Activated naive CD4-positive, alpha-beta T cell treated with anti-CD3 and anti-CD28 coated beads, Interleukin-2, amount 50 U/mL, for 72 hours (primary cell): ENCODE measurements at regions not wholly inside any gene's neighbourhood (a gene's known extent, or its start where the extent isn't known, plus 50 kb on each side); places are given as distances from the start of the nearest gene placed in this dataset.

Experiments
- ATAC-seq, 2 donors: fragments of 150-1000 bp; cut with Tn5 transposase; 2 replicates each; pipeline ENCODE4 v1.10.0; 2021; ENCODE audit warnings: mild to moderate bottlenecking in 2 of 2, moderate library complexity in 2 of 2
- DNase-seq, 2 donors: peaks; one replicate each; pipeline ENCODE4 v3.0.0; 2021 to 2022; ENCODE audit warnings: low spot score in 2 of 2
- H3K27ac Mint-ChIP-seq, 2 donors: one replicate each; pipeline ENCODE4 v1.8.0; 2022; ENCODE audit warnings: mild to moderate bottlenecking in 2 of 2, mixed read lengths in 2 of 2
- H3K36me3 Mint-ChIP-seq, 2 donors: one replicate each; pipeline ENCODE4 v1.8.0; 2022; ENCODE audit warnings: mixed read lengths in 2 of 2
- H3K9me3 Mint-ChIP-seq, 2 donors: one replicate each; pipeline ENCODE4 v1.8.0; 2022; ENCODE audit warnings: mixed read lengths in 2 of 2

DNA sequence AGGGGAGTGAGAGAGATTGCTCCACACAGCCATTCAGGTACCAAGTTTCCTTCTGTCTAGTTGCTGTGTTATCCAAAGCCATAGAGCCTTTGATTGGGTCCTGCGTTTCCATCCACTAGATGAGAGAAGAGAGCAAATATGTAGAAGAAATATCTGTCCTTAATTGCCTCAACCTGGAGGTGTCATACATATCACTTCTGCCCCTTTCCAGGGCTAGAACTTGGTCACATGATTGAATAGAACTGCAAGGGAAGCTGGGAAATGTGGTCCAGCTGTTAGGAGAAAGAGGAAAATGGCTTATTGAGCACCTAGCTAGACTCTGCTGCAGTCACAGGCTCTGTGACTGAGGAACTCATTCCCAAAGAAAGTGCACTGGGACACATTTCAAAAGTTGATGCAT is 115.6 kb upstream of the JAG1 start:
- no peak for ATAC-seq
- no peaks in the 10 kb centered on the region for H3K36me3 Mint-ChIP-seq
- no peak overlapping the region for H3K27ac Mint-ChIP-seq
- no peak for DNase-seq
- H3K9me3 Mint-ChIP-seq: peaks cover 0 to 7% of the 10 kb centered on the region in 2 donors

DNA sequence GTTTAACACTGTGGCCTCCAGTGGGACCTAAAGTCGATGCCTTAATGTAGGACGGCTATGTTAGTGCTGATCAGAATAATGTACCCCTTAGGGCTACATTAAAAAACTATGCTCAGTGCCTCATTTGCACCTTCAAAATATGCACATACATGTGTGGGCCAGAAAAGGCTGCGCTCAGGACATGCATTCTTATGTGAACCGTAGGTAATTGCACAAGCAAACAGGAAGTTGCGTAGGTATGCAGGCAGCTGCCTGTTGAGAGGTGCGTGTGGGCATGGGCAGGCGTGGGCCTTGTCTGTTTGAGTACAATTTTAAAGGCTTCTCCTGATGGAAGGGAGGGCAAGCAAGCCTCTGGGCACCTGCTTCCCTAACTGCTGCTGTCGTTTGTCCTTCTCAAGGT is 116.2 kb upstream of the JAG1 start:
- Mint-ChIP-seq H3K27ac (no peak overlapping the region), H3K9me3 (peaks cover 0 to 7% of the 10 kb centered on the region in 2 donors), H3K36me3 (no peaks in the 10 kb centered on the region)
- no peak for DNase-seq
- ATAC-seq: no peak

DNA sequence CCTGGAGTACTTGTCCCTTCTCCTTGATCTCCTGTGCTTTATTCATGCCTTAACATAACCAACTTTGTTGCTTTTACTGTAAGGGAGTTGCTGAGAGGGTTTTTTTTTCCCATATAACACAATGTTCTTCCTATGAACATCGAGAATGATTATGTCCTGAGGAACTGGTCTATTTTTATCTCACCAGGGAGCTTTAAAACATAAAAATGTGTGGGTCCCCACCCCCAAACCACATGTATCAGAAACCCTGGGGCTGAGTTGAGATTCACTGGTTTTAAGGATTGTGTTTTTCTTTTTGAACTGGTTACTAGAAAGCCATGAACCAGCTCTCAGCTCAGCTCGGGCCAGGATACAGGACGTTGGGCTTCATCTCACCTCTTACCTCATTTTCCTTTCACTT is 118.5 kb upstream of the JAG1 start:
- no peak overlapping the region for H3K27ac Mint-ChIP-seq

DNA sequence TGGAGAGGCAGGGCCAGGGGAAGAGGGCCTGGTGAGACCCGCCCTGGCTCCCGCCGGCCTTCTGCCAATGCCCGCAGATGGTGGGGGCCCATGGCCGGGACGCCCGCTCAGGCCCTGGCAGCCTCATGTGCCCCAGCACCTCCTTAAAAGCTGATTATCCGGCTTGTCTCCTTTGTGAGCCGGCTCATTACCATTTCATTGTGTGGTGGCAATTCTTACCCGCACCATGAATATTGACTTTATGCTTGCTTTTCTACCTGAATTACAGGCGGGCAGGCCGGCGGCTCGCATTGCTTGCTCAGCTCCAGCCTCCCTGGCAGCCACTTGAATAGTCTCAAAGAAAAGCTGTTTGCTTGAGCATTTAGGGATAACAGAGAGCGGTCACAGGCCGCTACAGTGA is 120.0 kb upstream of the JAG1 start:
- Mint-ChIP-seq H3K27ac (no peak overlapping the region), H3K36me3 (peaks cover 0 to 4% of the 10 kb centered on the region in 2 donors), H3K9me3 (peaks cover 0 to 10% of the 10 kb centered on the region in 2 donors)
- DNase-seq (no peak), ATAC-seq (no peak)

More for the DNA sequence above, 118.5 kb upstream of the JAG1 start:
- Mint-ChIP-seq H3K36me3 (peaks cover 0 to 4% of the 10 kb centered on the region in 2 donors), H3K9me3 (peaks cover 0 to 10% of the 10 kb centered on the region in 2 donors)
- ATAC-seq (no peak), DNase-seq (no peak)

DNA sequence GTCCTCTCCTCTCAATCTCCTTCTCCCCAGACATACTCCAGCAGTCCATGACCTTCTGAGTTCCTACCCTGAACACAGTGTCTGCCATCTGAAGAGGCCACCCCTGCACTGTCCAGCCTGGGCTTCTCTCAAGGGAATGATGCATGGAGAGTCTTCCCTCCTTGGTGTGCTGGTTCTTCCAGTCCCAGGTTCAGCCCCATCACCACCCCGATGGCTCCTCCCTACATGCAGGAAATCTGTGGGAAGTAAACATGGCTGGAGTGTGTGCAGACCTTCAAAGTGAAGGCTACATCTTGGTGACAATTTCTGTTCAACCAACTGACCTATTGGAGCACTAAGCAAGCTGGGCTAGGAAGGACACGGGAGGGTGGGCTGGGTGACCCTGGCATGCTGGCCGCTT is 121.0 kb upstream of the JAG1 start:
- no peak for ATAC-seq
- no peak for DNase-seq
- H3K9me3 Mint-ChIP-seq: peaks cover 0 to 6% of the 10 kb centered on the region in 2 donors
- no peak overlapping the region for H3K27ac Mint-ChIP-seq
- H3K36me3 Mint-ChIP-seq: peaks cover 0 to 4% of the 10 kb centered on the region in 2 donors

DNA sequence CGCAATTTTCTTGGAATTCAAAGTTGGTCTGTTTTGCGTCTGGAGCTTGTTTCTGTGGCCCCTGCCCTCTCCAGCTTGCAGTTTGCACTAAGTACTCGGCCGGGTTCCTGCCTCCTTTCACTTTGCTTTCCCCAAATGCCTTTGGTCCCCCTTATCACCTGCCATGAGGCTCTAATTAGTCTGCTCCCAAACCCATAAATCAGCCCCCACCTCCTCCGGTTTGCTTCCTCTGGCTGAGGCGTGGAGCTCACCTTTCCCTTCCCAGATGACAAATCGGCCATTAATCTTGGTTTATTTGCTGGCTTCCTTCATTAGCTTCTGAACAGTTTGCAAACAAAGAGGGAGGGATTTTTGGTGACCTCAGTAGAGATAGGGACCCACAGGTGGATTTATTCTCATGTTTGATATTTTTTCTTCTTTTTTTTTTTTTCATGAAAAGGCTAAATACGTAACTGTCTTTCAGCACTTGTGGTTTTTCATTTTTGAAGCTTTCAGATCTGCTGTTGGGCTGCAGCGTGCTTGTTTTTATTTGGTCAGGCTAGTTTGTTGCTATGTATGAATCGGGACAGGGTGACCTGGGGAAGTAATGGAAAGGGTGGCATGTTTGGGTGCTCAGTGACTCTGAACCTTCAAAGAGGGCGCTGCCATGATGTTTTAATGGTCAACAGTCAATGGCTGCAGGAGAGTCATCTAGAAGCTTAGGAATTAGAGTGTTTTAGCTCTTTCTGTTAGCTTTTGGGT is 121.7 kb upstream of the JAG1 start:
- H3K27ac Mint-ChIP-seq: no peak overlapping the region
- peaks cover 0 to 4% of the 10 kb centered on the region in 2 donors for H3K36me3 Mint-ChIP-seq
- H3K9me3 Mint-ChIP-seq: peaks cover 0 to 6% of the 10 kb centered on the region in 2 donors
- ATAC-seq (no peak), DNase-seq (no peak)

DNA sequence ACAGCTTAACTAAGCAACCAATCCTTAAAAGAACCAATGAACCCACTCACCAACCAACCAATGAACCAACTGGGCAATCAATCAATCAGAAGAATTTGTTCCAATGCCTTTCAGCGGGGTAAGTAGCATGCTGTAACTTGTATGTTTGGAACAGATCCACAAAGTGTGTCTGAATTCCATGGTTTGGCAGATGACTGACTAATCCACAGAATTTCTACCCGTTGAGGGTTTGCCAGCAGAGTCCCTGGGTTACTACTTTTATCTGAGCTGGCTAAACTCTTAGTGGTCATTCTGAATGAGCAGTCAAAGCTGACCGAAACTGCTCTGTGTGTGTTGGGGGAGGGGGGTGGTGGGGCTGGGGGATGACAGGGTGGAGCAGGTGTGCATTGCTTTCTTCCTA is 125.0 kb upstream of the JAG1 start:
- Mint-ChIP-seq H3K36me3 (peaks cover 0 to 4% of the 10 kb centered on the region in 2 donors), H3K9me3 (peaks cover 0 to 6% of the 10 kb centered on the region in 2 donors), H3K27ac (no peak overlapping the region)
- DNase-seq (no peak), ATAC-seq (no peak)

DNA sequence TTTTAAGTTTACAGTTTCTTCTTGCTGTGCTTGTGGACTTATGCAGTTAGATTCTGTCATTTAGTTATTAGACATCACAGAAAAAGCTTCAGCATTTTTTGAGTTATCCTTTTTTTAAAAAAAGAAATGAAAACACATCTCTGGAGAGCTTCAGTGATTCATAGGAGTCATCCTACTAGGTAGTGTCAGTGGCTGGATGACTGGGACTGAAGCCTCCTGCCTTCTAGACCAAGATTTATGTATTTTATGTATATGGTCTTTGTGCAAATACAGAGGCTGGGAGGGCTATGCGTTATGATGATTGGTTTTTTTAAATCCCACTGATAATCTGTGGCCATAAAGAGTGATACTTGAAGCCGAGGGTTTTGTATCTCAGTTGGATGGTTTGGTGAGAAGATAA is 125.9 kb upstream of the JAG1 start:
- H3K27ac Mint-ChIP-seq: no peak overlapping the region
- ATAC-seq (no peak), DNase-seq (no peak)
- H3K9me3 Mint-ChIP-seq: peaks cover 0 to 6% of the 10 kb centered on the region in 2 donors
- H3K36me3 Mint-ChIP-seq: peaks cover 0 to 4% of the 10 kb centered on the region in 2 donors

DNA sequence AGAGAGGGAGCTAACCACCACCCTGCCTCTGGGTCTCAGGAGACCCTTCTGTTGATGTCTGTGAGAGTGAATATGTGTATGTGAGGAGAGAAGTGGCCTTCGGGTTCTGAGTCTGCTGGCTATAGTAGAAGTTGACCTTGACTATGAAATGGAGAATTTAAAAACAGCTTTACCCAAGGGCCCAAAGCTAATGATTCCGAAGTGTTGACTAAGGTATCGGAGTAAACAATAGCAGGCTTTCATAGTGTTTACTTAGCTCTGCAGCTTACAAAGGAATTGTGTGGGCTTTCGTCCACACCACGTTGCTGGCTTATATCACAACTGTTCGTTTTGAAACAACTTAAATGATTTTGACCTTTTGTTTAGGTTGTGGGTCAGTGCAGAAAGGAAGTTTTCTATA is 126.5 kb upstream of the JAG1 start:
- ATAC-seq (no peak), DNase-seq (no peak)
- H3K36me3 Mint-ChIP-seq: peaks cover 0 to 4% of the 10 kb centered on the region in 2 donors
- H3K9me3 Mint-ChIP-seq: peaks cover 0 to 6% of the 10 kb centered on the region in 2 donors
- no peak overlapping the region for H3K27ac Mint-ChIP-seq

DNA sequence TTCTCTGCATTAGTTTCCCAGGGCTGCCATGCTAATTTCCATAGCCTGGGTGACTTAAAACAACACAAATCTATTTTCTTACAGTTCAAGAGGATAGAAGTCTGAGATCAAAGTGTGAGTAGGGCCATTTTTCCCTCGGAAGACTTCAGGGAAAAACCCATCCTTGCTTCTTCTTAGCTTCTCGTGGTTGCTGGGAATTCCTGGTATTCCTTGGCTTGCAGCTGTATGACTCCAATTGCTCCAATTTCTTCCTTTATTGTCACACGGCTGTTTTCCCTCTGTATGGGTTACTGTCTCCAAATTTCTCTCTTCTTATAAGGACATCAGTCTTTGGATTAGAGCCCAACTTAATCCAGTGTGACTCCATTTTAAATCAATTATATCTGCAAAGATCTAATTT is 128.4 kb upstream of the JAG1 start:
- ATAC-seq (no peak), DNase-seq (no peak)
- Mint-ChIP-seq H3K9me3 (no peaks in the 10 kb centered on the region), H3K27ac (no peak overlapping the region), H3K36me3 (no peaks in the 10 kb centered on the region)

DNA sequence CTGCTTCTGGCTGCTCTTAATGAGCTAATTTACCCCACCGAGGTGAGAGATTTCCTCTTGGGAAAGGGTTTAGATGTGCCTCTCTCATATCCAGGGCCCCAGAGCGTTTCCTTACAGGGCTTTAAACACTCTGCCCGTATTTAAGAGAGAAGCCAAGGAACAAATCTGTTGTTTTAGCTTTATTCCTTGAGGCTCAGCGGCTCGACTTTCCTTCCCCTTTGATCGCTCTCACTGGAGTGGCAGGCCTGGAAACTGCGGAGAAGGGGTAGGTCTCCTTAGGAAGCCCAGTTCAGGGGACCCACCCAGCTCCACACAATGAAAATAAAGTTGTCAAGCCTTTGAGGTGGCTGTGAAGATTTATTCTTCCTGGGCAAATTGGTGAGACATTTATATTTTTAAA is 132.0 kb upstream of the JAG1 start:
- no peak overlapping the region for H3K27ac Mint-ChIP-seq
- peaks cover 0 to 5% of the 10 kb centered on the region in 2 donors for H3K9me3 Mint-ChIP-seq
- no peak for ATAC-seq

DNA sequence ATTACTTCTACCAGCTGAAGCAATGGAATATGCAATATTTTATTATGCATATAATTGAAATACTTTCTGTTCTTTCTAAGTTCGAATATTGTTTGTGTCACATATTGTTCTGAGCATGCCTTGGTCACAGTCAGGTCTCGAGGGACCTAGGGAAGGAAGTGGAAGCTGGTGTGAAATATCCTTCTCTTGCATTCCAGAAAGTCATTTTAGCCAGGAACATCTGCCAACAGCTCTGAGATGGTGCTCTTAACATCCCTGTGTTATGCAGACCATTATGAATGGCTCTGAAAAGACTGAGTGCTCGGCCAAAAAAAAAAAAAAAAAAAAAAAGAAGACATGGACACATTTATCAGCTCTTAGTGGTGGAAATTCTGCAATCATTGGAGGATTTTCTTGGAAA is 132.7 kb upstream of the JAG1 start:
- ATAC-seq (no peak), DNase-seq (no peak)
- Mint-ChIP-seq H3K27ac (no peak overlapping the region), H3K9me3 (peaks cover 0 to 5% of the 10 kb centered on the region in 2 donors), H3K36me3 (peaks cover 0 to 7% of the 10 kb centered on the region in 2 donors)

More for the DNA sequence above, 132.0 kb upstream of the JAG1 start:
- DNase-seq: no peak
- H3K36me3 Mint-ChIP-seq: peaks cover 0 to 7% of the 10 kb centered on the region in 2 donors

DNA sequence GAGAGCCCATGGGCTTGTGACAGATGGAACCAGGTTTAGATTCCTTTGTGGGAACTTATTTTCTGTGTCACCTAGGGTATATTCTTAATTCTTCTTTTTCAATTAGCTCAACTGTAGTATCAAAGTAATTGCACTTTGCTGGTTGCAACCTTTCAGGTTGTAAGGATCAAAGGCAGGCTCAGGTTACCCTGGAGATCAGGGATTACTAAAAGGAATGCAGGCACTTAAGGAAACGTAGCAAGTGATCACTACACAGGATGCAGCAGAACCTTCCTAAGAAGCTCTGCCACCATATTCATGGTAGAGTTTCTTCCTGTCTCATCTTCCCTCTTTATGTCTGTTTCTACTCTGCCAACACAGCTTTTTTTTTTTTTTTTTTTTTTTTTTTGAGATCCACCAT is 133.2 kb upstream of the JAG1 start:
- no peak for ATAC-seq
- H3K27ac Mint-ChIP-seq: no peak overlapping the region
- peaks cover 0 to 5% of the 10 kb centered on the region in 2 donors for H3K9me3 Mint-ChIP-seq
- no peak for DNase-seq
- H3K36me3 Mint-ChIP-seq: peaks cover 0 to 7% of the 10 kb centered on the region in 2 donors

DNA sequence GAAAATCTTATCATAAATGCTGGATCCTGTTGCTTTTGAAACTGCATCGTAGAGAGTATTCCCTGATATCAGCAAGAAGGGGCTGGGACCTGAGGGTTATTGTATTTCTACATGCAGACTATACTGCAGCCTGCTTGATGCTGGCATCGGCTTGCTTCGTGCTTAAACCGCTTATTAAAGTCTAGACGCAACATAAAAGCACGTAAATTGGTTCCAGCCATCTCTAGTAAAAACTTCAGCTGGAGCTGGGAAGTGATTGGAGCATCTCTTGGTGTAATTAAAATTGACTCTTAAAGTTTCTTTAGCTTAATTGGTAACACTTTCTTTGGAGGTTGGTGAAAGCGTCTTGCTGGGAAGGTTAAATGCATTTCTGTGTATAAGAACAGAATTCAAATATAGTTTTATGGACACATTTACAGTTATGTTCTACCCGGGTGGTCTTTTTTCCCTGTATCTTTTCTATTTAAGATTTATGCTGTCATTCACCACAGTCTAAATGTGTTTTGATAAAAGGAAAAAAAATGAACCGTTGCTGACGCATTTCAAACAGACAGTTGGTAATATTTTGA is 139.0 kb upstream of the JAG1 start:
- H3K9me3 Mint-ChIP-seq: peaks cover 0 to 5% of the 10 kb centered on the region in 2 donors
- DNase-seq (no peak), ATAC-seq (no peak)
- H3K36me3 Mint-ChIP-seq: peaks cover 0 to 12% of the 10 kb centered on the region in 2 donors
- no peak overlapping the region for H3K27ac Mint-ChIP-seq

DNA sequence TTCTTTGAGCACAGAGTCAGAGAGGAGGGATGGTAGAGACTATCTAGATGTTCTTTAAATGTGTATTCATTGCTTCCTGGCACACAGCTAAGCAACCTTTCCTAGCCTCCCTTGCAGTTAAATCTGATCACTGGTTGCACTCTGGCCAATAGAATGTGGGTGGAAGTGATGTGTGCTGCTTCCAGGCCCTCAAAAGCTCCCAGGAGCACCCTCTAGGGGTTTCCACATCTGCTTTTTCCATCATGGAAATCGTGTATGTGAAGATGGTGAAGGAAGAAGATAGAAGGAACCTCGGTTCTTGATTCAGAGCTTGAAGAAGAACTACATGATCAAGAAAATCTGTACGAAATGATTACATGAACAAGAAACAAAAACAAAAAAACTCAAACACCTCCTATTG is 149.8 kb upstream of the JAG1 start:
- no peak for DNase-seq
- Mint-ChIP-seq H3K36me3 (no peaks in the 10 kb centered on the region), H3K27ac (no peak overlapping the region), H3K9me3 (peaks cover 0 to 12% of the 10 kb centered on the region in 2 donors)
- no peak for ATAC-seq

DNA sequence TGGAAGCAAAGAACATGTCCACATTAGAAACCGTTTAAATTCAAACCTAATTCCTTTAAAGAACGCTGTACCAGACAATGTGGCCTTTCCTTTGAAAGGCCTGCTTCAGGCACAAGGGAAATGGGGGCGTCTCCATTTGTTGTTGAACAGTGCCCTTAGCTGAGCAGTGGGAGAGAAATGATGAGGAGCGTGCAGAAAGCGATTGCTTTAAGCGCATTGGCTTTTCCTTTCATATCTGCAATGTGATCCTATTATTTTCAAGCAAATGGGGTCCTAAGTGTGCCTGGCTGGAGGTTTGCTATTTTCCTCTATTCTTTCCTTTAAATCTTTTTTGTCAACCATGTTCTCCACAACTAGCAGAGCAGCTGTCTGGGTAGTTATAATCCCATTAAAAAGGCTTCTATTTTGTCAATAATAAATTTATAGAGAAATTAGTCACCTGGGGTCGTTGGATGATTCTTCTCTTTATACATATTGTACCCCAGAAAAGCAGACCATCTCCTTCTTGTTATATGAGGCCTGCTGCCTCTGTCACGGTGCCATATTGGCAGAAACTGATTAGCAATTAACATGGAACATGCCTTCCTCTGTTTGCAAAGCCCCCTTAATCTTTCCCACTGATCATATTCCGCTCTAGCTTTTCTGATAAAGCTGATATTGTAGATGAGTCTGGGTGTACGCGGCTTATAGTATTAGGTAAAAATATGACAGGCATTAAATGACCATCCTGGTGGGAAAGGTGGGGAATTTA is 151.1 kb upstream of the JAG1 start:
- Mint-ChIP-seq H3K27ac (no peak overlapping the region), H3K9me3 (peaks cover 0 to 12% of the 10 kb centered on the region in 2 donors), H3K36me3 (no peaks in the 10 kb centered on the region)
- DNase-seq (no peak), ATAC-seq (no peak)

DNA sequence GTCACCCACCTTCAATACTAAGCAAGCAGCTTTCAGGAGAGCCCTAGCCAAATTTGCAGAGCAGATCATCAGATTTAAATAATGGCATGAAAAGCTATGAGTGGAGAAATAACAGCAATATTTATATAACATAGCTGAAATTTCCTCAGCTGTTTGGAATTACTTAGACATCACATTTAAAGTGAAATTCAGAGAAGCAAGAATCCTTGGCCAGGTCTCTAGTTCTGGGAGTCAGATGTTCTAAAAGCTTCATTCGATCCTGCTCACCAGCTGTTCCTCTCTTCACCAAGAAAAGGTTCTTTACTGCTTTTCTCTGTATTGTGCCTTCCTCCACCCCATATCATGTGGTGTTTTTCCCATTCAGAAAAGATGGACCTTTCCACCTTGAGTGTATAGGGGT is 152.3 kb upstream of the JAG1 start:
- ATAC-seq: no peak
- Mint-ChIP-seq H3K9me3 (peaks cover 0 to 6% of the 10 kb centered on the region in 2 donors), H3K27ac (no peak overlapping the region), H3K36me3 (no peaks in the 10 kb centered on the region)
- no peak for DNase-seq
